GM21515 (cell line): ENCODE measurements at regions not wholly inside any gene's neighbourhood (a gene's known extent, or its start where the extent isn't known, plus 50 kb on each side); places are given as distances from the start of the nearest gene placed in this dataset.

Source experiments
- ATAC-seq: cut with Tn5 transposase; IDR thresholded peaks from one replicate; pipeline ENCODE4 v1.9.1; 2021; ENCODE audit not compliant: unreplicated experiment

DNA sequence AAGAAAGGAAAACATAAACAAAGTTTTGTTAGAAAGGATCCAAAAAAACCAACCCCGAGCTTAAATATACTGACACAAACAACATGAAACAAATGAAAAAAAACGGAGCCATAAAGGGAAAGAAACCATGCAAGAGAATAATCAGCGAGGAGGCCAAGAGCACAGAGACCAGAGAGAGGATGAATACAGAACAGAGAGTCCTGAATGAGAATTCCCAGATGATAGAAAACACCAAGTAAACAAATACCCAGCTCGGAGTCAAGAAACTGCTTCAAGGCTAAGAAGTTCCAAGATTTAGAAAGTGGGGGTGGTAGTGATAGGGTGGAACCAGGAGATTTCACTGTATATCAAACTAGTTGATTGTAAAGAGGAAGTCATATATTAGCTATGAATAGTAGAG lies 313.3 kb downstream of the OSR1 start:
- ATAC-seq: no peak

DNA sequence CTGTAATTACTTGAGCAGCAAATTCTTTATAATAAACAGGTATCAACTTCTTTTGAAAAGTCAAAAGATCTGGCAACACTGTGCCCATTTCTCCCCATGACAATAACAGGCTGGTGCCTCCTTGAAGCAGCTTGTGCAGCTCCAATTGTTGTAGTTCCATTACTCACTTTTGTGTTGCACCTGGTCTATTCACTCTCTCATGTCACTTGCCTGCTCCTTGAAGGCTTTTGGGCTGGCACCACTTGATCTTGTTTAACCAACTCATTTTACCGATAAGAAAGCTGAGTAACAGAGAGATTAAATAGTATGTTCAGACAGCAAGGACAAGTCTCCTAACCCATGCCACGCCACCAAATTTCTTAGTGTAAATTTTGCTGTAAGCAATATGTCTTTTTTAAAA lies 314.5 kb downstream of the OSR1 start:
- ATAC-seq: no peak

DNA sequence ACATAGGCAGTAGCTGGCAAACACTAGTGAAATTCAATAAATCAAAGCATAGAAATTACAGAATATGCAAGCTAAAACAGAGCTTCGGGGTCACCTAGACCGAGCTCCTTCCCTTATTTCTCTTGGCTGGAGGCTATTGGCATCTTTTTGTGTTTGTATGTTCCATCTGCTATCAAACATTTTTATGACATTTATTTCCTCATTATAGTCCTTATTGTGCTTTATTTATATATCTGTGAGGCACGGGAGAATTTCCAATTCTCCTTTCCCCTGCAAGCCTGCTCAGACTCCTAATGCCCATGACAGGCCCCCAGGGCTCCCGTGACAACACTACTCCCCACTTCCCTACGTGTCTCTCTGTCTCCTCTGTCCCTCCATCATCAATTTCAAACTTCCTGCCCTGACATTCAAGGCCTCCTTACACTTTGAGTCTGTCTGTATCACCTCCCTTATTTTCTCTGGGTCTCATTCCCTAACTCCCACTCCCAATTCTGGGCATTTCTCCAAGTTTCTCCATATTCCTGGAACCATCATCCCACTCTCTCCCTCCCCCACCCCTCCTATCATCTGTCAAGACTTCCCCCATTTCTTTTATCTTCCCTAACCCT lies 316.9 kb downstream of the OSR1 start:
- ATAC-seq: no peak

DNA sequence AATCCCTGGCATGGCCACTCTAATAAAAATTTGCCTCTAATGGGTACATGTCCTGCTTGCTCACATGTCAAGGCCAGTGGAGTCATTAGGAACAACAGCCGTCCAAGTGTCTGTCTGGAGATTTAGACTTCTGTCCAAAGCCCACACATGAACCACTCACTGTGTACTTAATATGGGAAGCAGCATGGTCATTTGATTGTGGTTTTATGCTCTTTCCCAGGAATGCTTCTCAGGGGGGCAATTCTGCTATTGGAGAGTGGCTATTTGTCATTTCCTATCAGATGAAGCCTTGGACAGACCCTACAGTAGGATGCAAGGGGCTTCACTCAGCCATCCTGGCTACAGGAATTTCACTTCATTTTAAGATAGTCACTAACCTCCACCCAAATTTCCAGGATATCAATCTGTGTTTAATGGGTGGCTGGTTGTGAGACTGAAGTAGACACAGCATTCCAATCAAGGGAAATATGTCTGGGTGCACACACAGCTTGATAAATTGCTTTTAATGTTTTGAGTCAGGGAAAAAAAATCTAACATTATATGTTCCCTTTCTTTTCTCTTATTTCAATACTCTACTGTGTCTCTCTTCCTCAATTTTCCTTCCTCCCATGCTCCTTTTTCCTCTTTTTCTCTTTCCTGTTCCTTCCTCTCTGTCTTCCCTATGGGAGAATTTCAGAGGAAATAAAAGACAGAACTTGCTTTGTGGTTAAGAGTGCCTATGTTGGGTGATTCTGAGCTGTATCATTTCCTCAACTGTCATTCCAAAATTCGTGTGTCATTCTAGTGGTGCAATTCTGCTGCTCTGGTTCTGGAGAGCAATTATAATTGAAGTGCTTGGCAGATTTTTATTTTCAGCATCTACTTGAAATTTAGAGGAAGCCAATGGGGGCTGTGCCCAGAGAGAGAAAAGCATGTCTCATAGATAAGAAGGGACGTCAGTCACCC lies 320.1 kb downstream of the OSR1 start:
- ATAC-seq: no peak

DNA sequence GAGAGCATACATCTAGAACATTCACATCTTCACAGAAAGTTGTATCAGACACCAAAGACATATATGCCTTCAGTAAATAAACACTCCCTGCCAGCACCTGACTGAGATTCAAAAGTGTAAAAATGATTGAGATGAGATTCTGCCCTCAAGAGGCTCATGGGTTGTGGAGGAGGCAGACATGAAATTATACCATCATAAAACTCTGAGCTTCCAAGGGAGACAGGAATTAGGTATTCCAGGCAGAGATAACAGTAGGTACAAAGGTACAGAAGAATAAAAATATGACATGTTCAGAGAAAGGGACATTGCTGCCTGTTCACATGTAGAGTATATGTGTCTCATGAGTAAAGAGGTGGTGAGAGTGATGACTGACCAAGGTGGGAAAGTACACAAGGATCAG lies 322.3 kb downstream of the OSR1 start:
- no peak for ATAC-seq

DNA sequence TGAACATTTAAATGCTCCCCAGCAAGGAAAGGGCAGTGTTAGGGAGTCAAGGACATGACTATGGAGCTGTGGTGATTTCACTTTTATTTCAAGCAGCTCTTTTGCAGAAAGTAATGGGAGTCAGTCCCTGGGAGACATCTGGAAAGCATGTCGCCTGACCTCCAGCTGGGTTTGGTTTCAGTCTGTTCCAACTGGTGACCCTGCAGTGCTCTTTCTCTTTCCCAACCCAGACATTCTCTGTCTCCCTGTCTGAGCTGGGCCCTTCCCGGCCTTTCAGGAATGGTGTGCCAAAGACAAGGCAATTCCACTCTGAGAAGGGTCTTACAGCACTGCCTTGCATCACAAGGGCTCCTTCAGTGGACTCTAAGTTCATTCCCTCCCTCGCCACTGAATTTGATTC lies 323.2 kb downstream of the OSR1 start:
- ATAC-seq: no peak

DNA sequence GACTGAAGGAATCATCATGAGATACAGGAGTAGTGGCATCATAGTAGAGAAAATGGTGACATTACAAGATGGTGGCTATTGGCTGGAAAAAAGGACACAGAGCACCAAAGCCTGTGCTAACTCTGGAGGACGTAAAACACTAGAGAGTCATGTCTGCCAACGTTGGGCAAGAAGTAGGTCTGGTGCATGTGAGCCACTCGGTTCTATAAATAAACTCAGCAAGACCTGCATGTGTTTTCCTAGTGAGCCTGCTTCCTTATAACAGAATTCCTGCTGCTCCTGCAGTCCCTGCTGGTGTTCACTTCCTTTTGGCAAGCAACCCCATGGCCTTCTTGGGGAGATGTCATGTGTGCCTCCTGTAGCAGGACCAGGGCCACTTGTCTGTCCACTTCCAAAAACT lies 325.2 kb downstream of the OSR1 start:
- ATAC-seq: no peak

DNA sequence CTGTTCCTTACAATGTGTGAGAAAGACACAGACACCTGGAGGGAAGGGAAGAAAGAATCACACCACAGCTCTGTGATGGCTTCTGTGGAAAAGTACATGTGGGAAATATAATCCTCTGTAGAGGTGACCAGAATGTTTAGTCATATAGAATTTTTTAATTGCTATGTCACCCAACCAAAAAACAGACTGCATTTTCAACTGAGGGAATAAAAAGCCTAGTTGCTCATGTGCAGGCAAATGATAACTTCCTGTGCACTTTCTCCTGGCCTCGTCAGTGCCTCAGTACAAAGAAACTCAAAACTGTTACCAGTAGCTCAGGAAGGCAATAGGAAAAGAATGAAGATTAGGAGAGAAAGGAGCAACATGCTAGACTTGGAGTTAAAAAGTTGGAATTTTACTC lies 326.8 kb downstream of the OSR1 start:
- no peak for ATAC-seq

DNA sequence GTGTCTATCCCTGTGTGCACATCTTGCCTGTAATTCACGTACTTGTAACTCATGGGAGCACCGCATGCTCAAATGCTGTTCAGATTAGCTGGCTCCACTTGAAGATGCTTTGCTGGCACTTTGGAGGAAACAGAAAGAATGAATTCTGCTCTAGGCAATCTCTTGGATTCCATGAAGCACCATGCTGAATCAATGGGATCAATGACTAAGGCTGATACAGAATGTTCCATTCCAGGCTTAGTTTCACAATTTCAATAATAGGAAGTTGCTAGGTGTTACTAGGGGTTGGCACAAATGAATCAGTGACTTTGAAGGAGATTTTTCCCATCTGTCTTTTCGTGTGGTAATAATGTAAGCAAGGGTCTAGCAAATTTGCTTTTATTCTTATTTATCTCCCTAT lies 328.8 kb downstream of the OSR1 start:
- ATAC-seq: no peak

DNA sequence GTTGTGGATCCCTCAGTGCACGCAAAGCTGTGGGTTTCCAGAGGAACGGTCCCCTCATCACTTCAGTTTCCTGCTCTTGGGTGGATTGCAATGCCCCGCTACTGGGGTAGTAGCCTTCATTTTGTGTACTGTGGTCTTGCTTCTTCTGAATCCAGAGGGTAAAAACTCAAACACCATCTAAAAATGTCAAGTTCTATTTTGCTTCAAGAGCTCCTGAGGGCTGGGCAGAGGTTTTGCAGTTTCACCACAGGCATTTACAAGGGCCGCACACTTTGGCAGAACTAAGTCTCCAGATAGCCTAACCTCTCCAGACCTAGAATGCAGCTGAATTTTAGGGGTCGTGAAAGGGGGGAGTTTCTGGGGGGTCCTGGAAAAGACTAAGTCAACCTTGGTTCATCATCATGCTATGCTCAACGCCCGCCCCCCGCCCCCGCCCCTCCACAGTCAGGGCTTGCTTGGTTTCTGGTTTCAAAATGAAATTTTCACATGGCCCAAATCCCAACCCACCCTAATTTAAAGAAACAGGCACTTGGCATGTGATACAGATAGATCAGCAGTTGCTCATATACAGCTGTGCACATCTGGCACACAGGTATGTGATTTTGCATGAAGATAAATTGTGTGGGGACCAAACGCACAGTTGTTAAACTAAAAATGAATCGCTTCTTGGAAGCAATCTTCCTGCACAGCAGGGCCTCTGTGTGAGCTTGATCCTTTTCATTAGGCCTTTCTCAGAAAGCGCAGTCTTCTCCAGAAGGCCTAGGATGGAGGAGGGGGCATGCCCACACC lies 329.6 kb downstream of the OSR1 start:
- no peak for ATAC-seq

DNA sequence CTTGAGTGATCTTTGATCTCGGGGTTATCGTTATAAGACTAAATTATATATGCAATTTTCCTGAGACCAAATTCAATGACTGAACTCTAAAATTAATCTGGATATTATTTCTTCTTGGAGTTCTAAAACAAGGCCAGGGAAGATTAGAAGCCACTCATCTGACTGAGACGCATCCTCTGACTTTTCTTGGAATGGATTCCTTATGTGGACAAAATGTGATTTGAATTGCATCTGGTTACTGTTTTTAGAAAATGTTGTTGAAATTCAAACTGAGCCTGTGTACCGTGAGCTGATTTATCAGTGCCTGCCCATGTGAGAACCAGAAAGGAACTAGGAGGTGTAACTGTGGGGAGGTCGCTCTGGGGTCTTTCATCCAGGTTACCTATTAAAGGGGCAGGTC lies 330.8 kb downstream of the OSR1 start:
- ATAC-seq: no peak

DNA sequence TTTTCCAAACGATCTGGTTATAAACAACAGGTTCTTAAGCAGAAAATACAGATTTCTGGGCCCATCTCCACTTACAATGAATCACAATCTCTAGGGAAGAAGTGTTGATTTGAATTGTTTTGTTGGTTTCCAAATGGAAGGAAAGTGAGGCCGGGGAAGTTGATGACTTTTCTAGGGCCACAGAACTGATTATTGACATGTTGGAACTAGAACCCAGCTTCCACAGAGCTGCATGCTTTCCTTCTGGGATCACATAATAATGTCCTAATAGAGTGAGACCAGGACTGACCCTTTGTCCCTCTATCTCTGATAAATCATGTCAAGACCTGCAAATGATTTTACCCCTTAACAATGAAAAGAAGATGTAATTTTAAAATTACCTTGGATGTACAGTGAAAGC lies 332.2 kb downstream of the OSR1 start:
- no peak for ATAC-seq

DNA sequence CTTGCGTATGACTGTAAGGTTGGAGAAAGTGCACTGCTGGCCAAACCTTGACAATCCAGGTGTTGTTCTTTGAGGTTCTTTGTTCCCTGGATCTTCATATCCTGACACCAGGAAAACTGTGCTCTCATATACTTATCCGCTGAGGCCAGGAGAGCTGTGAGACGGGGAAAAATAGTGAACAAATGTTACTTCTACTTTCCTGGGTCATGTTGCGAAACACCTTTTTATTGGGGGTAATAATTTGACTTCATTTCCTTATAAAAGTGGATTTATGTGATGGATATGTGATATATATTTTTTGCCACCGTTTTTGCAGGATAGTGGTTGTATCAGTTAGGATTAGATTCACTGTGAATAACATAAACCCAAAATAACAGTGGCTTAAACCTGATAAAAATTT lies 336.1 kb downstream of the OSR1 start:
- no peak for ATAC-seq

DNA sequence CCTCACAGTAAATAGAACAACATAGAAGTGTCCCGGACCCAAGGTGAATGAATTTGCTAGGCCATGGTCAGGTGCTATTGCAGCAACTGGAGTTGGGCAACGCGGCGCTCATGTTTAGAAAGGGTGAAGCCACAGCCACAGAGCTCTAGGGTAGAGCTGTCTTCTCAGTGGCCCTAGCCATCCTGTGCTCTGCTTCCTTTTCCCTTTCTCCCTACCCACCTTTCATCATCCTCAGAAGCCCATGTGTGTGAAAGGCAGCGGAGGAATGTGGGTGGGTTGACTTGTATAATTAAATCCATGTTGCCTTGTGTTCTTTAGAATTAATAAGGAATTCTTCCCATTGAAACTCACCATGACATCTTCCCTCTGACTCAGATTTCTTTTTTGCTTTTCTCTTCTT lies 336.7 kb downstream of the OSR1 start:
- no peak for ATAC-seq

DNA sequence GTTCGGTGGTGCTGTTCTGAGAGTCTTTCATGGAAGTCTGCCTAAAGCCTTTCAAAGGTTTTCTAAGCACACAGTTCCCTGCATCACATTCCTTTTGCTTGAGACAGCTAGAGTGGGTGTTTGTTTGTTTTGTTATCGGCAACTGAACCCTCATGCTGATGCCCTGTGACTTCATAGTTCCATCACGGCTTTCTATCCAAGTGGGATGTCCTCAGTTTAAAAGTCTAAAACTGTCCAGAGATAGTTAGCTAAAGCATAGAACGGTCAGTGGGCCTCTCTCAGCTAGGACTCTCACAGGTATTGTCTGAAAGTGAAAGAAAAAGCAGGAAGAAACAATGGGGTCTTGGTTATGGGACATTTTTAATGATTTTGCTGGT lies 337.3 kb downstream of the OSR1 start:
- ATAC-seq: no peak

DNA sequence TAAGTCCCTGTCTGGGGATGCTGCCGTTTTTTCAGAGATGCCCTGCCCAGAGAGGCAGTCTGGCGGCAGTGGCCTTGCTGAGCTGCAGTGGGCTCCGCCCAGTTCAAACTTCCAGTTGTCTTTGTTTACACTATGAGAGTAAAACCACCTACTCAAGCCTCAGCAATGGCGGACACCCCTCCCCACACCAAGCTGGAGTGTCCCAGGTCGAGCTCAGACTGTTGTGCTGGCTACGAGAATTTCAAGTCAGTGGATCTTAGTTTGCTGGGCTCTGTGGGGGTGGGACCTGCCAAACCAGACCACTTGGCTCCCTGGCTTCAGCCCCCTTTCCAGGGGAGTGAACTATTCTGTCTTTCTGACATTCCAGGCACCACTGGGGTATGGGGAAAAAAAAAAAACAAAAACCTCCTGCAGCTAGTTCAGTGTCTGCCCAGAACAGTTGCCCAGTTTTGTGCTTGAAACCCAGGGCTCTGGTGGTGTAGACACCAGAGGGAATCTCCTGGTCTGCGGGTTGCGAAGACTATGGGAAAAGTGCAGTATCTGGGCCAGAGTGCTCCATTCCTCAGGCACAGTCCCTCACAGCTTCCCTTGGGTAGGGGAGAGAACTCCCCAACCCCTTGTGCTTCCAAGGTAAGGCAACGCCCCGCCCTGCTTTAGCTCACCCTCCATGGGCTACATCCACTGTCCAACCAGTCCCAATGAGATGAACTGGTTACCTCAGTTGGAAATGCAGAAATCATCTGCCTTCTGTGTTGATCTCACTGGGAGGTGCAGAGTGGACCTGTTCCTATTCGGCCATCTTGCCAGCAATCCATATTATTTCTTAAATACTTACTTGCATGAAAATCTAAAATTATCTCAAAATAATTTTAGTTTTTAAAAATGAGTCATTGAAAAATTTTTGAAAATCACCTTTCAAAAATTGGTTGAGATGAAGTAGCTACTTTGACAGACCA lies 338.0 kb downstream of the OSR1 start:
- ATAC-seq: no peak

DNA sequence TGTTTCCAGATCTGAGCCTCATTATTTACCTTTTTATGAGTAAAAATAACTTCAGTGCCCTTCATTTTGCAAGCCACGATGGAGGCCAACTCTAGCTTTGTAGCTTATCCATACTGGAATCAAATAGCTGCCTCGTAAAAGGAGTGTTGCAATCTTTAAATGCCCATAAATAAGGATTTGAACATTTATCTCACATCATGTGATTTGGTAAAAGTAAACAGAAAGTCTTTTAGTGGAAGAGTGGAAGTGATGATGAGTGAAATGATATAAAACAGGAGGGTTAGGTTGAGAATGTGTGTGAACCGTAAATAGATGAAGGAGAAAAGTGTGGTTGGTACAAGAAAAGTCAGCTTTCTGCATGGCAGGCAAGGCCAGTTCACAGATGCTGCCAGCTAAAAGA lies 348.9 kb downstream of the OSR1 start:
- no peak for ATAC-seq

DNA sequence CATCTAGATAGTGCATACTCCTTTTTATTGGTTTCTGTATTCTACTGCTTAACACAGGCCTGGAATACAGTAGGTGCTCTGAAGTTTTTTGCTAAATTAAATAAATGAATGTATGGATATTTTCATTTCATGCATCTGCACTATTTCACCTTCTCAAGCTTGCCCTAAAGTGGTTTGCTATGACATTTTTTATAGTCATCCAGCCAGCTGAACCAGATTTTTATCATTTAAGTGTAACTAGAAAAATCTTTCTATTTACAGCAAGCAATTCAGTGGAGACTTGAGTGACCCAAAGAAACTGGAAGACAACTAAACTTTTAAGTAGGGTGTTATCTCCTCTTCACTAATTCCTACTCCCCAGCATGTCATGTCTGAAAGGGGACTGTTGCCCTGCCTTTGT lies 354.9 kb downstream of the OSR1 start:
- ATAC-seq: no peak

DNA sequence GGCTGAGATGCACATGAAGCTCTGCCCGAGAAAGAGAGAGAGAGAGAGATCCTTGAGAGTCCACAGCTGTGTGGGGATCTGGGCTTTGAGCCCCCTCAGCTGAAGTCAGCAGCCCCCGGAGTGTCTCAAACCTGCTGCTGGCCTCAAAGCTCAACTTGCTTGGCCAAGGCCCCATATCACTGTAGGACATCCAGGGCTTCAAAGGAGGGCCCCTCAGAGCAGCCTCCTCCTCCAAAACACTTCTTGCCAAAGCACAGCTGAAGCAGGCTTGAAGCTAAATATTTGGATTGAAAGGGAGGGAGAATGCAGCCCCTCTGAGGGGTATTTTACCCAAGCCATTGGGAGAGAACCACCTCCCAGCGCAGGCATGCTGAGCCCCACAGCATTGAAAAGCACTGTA lies 357.6 kb downstream of the OSR1 start:
- no peak for ATAC-seq

DNA sequence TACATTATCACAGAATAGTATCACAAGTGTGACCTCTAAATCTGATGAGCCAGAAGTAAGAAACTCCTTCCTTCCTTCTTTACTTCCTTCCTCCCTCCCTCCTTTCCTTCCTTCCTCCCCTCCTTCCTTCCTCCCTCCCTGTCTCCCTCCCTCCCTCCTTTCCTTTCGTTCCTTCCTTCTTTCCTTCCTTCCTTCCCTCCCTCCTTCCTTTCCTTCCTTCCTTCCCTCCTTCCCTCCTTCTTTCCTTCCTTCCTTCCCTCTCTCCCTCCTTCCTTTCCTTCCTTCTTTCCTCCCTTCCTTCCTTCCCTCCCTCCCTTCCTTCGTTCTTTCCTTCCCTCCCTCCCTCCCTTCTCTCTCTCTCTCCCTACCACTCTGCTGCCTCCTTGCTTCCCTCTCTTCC lies 359.2 kb downstream of the OSR1 start:
- no peak for ATAC-seq

DNA sequence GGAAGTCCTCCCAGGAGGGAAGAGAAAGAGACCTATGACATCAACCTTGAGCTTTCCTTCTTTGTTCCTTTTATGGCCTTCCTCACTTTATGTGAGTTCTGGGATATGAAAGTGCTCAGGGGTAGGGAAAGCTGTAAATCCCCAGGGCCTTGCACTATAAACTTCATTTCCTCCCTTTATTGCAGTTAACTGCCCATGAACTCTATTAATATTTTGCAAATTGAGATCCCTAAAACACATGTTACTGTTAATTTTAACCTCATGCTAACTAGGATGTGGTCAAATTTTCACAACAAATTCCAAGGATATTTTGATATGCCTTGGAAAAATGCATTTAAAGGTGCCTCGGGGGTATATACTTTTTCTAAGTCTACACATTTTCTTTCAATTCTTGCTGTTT lies 359.9 kb downstream of the OSR1 start:
- no peak for ATAC-seq
